ENCODE measurements at regions not wholly inside any gene's neighbourhood (a gene's known extent, or its start where the extent isn't known, plus 50 kb on each side); places are given as distances from the start of the nearest gene placed in this dataset.

- TF ChIP-seq, protein P1, sequence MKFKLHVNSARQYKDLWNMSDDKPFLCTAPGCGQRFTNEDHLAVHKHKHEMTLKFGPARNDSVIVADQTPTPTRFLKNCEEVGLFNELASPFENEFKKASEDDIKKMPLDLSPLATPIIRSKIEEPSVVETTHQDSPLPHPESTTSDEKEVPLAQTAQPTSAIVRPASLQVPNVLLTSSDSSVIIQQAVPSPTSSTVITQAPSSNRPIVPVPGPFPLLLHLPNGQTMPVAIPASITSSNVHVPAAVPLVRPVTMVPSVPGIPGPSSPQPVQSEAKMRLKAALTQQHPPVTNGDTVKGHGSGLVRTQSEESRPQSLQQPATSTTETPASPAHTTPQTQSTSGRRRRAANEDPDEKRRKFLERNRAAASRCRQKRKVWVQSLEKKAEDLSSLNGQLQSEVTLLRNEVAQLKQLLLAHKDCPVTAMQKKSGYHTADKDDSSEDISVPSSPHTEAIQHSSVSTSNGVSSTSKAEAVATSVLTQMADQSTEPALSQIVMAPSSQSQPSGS (CRISPR knock-in tag; IDR thresholded peaks at IDR 0.05; ENCODE audit: borderline replicate concordance, low read depth) = no peak
- TF ChIP-seq, protein P2, sequence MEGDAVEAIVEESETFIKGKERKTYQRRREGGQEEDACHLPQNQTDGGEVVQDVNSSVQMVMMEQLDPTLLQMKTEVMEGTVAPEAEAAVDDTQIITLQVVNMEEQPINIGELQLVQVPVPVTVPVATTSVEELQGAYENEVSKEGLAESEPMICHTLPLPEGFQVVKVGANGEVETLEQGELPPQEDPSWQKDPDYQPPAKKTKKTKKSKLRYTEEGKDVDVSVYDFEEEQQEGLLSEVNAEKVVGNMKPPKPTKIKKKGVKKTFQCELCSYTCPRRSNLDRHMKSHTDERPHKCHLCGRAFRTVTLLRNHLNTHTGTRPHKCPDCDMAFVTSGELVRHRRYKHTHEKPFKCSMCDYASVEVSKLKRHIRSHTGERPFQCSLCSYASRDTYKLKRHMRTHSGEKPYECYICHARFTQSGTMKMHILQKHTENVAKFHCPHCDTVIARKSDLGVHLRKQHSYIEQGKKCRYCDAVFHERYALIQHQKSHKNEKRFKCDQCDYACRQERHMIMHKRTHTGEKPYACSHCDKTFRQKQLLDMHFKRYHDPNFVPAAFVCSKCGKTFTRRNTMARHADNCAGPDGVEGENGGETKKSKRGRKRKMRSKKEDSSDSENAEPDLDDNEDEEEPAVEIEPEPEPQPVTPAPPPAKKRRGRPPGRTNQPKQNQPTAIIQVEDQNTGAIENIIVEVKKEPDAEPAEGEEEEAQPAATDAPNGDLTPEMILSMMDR (IDR thresholded peaks at IDR 0.05) = no peak
- TF ChIP-seq ZNF232 (CRISPR knock-in tag; IDR thresholded peaks at IDR 0.05) (no peak), CBFB (CRISPR knock-in tag; IDR thresholded peaks at IDR 0.05; ENCODE audit: low read depth) (no peak)
These were observed 299.8 kb upstream of the GPR149 start for GRCh38 chr3:154729741-154730140.

Measured in WTC11 (cell line).